ENCODE measurements at regions not wholly inside any gene's neighbourhood (a gene's known extent, or its start where the extent isn't known, plus 50 kb on each side); places are given as distances from the start of the nearest gene placed in this dataset.
"Not testable (repeated sequence)": the region's sequence is repeated elsewhere in the genome, so short reads cannot be mapped to it uniquely, and the experiment has no call there.

GRCh38 chr12:83361475-83361874, 674.8 kb downstream of the TMTC2 start:
- no peak for ATAC-seq
- DNase-seq (ENCODE audit: missing footprints) = no peak
- intact Hi-C loops (cut with DNase I) = no loop called here

- intact Hi-C loops (cut with DNase I) = no loop called here
- DNase-seq (ENCODE audit: missing footprints) (no peak), ATAC-seq (no peak)
Measured at GRCh38 chr12:83361071-83361470, 674.4 kb downstream of the TMTC2 start.

DNA sequence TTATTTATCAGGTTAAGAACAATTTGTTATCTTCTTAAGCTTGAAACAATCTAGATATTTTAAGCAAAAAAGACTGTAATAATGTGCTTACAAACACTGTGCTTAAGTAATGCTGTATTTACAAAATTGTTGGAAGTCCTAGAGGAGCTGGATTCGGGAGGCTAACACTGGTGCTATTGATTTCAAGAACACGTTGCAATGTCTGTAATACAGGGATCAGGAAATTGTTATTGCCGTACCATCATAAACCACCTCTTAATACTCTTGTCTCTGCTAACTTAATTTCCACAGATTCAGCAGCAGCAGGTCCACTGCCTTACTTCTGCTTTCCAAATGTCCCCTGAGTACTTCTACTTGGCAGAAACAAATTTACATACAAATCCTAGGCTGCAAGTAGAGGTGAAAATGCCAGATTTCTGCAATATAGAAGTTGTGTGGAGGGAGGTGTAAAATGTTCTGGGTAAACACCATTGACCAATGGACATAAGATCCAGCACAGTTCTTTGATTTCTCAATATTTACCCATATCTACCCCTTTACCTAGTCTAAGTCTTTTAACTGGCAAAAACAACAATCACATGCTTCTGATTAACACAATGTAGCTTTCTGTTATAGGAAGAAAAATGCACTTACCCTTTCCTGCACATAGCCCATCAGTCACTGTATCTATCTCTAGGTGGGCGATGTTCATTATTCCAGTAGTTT, 663.4 kb downstream of the TMTC2 start:
- DNase-seq (ENCODE audit: missing footprints) (no peak), ATAC-seq (no peak)
- intact Hi-C loops (cut with DNase I) = no loop called here

DNA sequence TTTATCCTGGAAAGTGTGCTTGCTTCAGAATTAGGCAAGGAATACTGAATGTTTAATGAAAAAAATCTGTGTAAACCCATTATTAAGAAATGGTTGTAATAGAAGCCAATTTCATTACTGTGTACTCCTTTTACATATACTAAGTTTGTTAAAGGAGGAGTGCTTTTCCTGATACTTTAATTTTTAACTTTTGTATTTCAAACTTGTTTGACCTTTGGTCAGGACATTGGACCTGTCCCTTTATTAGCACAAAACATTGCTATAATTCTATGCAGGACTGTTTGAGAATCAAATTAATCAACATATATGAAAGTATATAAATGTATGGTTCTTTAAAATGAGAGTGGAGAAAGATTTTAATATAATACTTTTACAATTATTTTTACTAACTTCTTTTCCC, 659.6 kb downstream of the TMTC2 start:
- ATAC-seq (no peak), DNase-seq (ENCODE audit: missing footprints) (no peak)
- intact Hi-C loops (cut with DNase I) = no loop called here

GRCh38 chr12:83343767-83344166, 657.1 kb downstream of the TMTC2 start:
- intact Hi-C loops (cut with DNase I) = no loop called here
- ATAC-seq = no peak
- no peak for DNase-seq (ENCODE audit: missing footprints)

GRCh38 chr12:83335748-83336147, 649.0 kb downstream of the TMTC2 start:
- ATAC-seq = no peak
- DNase-seq (ENCODE audit: missing footprints) = no peak
- intact Hi-C loops (cut with DNase I) = no loop called here

DNA sequence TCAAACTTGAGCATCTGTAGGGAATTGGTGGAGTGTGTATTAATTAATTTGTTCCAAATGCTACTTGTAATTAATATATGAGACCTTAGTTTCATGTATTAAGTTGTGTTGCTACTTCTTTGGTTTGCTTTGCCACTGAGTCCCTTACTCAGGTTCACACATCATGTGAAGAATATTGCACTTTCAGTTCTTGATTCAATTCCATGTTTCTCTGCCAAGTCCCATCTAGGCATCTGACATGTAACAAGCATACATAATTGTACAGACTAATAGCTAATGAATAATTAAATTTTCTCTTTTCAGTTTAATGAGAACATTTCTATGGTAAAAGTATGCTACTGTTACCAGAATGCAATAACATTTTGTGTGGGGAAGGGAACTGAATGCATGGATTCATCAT, 640.0 kb downstream of the TMTC2 start:
- ATAC-seq (no peak), DNase-seq (ENCODE audit: missing footprints) (no peak)
- intact Hi-C loops (cut with DNase I) = no loop called here

- ATAC-seq (no peak), DNase-seq (ENCODE audit: missing footprints) (no peak)
- intact Hi-C loops (cut with DNase I) = no loop called here
Measured at GRCh38 chr12:83323866-83324265, 637.2 kb downstream of the TMTC2 start.

GRCh38 chr12:83322809-83323208, 636.1 kb downstream of the TMTC2 start:
- ATAC-seq (no peak), DNase-seq (ENCODE audit: missing footprints) (no peak)
- intact Hi-C loops (cut with DNase I) = no loop called here

DNA sequence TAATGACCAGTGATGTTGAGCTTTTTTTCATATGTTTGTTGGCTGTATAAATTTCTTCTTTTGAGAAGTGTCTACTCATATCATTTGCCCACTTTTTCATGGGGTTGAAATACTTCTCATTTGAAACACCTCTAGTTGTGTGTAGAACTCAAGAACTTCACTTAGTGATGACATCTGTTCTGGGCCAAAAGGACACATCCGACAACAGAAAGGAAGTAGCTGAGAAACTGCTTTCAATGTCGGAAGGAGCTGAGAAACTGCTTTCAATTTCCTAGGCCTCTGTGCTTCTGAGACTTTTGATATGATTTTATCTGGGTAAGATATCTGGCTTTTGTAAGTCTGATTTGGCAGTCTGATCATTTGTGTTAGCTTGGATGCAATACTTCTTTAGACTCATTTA, 635.3 kb downstream of the TMTC2 start:
- no peak for DNase-seq (ENCODE audit: missing footprints)
- ATAC-seq = no peak
- intact Hi-C loops (cut with DNase I) = no loop called here

- intact Hi-C loops (cut with DNase I) = no loop called here
- DNase-seq (ENCODE audit: missing footprints) = no peak
- ATAC-seq = no peak
Measured at GRCh38 chr12:83320350-83320749, 633.6 kb downstream of the TMTC2 start.

GRCh38 chr12:83318386-83319098, 631.8 kb downstream of the TMTC2 start:
- ATAC-seq = no peak
- intact Hi-C loops (cut with DNase I) = no loop called here
- DNase-seq (ENCODE audit: missing footprints) = no peak

DNA sequence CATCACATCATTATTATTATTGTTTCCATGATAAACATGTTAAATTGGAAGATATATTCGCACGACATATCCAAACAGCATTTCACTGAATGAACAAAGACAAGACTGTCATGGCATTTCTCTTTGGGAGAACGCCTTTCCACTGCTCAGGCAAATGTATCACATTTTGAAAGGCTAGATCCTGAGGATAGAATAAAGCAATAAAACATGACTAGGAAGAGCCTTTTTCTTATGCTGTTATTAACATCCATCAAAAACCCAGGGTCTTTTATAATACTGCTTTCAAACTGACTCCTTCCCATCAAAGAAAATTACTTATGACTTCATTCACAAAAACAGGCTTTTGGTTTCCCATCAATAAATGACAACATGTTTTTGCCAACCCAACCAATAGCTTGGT, 630.9 kb downstream of the TMTC2 start:
- intact Hi-C loops (cut with DNase I) = no loop called here

GRCh38 chr12:83313827-83314226, 627.1 kb downstream of the TMTC2 start:
- no peak for DNase-seq (ENCODE audit: missing footprints)
- intact Hi-C loops (cut with DNase I) = no loop called here
- ATAC-seq = no peak

More for the DNA sequence above, 630.9 kb downstream of the TMTC2 start:
- DNase-seq (ENCODE audit: missing footprints) = no peak
- ATAC-seq = no peak

DNA sequence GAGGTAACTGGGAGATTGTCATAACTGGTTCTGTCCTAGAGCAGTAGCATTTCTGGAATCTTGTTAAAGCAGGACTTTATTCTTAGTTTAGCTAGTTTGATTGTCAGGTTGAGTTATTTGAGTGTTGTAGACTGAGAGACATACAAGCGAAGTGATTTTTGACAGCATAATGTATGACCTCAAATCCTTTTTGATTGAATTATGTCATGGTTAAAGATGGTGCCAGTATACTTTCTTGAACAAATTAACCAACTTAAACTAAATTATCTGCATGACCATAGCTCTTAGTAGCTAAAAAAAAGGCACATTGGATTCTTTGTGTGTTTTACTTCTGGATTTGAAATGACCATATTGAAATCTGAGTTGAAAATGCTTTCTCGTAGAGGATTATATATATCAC, 626.6 kb downstream of the TMTC2 start:
- intact Hi-C loops (cut with DNase I) = no loop called here
- ATAC-seq (no peak), DNase-seq (ENCODE audit: missing footprints) (no peak)

GRCh38 chr12:83276904-83277303, 590.2 kb downstream of the TMTC2 start:
- no peak for DNase-seq (ENCODE audit: missing footprints)
- no peak for ATAC-seq
- intact Hi-C loops (cut with DNase I) = no loop called here

DNA sequence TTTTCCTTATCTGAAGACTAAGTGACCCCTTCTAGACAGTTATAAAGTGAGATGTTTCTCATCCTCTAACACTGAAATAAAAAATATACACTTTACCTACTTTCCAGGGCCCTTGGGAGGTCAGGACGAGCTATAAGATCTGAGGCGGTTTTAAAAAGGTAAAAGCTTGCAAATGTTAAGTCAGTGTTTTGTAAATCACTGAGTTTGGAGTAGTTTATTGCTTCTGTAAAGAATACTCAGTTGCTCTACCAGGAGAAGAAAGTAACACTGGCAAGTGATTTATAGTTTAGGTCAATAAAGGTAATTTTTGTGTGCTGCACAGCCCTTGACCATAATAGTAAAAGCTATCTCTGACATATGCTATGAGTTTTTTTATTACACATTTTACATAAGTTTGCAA, 584.5 kb downstream of the TMTC2 start:
- no peak for ATAC-seq
- no peak for DNase-seq (ENCODE audit: missing footprints)
- intact Hi-C loops (cut with DNase I) = no loop called here

DNA sequence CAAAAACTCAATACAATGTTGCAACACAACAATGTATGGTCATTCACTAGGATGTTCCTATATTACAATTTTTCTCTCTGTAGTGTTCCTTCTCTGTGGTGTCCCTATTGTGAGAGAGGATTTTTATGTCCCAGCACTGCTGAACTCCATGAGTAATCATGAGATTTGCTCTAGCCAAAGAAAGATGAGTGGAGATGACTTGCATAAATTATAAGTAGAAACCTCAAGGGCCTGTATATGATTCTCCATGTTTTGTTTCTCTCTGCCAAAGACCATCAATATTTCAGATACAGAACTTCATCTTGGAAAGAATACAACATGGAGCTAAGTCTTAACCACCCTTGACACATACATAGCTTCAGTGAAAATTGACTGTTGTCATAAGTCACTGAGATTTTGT, 579.1 kb downstream of the TMTC2 start:
- DNase-seq (ENCODE audit: missing footprints) = no peak
- intact Hi-C loops (cut with DNase I) = no loop called here

GRCh38 chr12:83261998-83262397, 575.3 kb downstream of the TMTC2 start:
- DNase-seq (ENCODE audit: missing footprints) = no peak
- intact Hi-C loops (cut with DNase I) = no loop called here
- ATAC-seq = no peak

More for the DNA sequence above, 579.1 kb downstream of the TMTC2 start:
- no peak for ATAC-seq

- intact Hi-C loops (cut with DNase I); ATAC-seq; DNase-seq (ENCODE audit: missing footprints): not testable (repeated sequence)
Measured at GRCh38 chr12:83260126-83260525, 573.4 kb downstream of the TMTC2 start.

DNA sequence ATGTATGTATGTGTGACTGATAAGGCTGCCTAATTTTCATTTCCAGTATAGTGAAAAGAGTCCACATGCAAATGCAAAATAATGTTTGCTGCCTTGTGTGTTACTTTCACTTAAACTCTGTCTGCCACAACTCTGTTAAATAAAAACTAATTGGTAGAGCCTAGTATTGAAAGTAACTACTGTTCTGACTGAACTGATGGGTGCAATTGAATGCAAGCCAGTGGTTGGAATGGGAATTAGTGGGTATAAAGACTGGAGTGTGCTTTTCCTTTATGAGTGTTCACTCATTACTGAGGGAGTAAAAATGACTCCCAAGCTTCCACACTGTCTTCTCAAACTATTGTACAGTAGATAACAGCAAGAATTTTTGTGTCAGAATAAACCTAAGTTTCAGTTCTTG, 571.0 kb downstream of the TMTC2 start:
- intact Hi-C loops (cut with DNase I) = no loop called here
- DNase-seq (ENCODE audit: missing footprints) (no peak), ATAC-seq (no peak)

All from Right ventricle myocardium inferior (tissue), 1 donor.